Sigmoid colon (tissue), 6 donors: ENCODE measurements at regions not wholly inside any gene's neighbourhood (a gene's known extent, or its start where the extent isn't known, plus 50 kb on each side); places are given as distances from the start of the nearest gene placed in this dataset.

Experiments used
- DNase-seq: peaks from one replicate; pipeline ENCODE4 v3.0.0-alpha.2; 2019
- H3K27ac ChIP-seq, 4 donors: fragments of 200-600 bp; sonication (generic); one replicate each; pipeline ENCODE4 v1.5.1; 2016 to 2019; ENCODE audit warnings: mild to moderate bottlenecking in 1 of 4
- H3K27me3 ChIP-seq, 3 donors: fragments of 200-600 bp; sonication (generic); one replicate each; pipeline ENCODE4 v1.5.1; 2019; ENCODE audit warnings: mild to moderate bottlenecking in 1 of 3
- H3K36me3 ChIP-seq, 4 donors: fragments of 200-600 bp; sonication (generic); one replicate each; pipeline ENCODE4 v1.5.1; 2016 to 2019
- H3K4me1 ChIP-seq, 4 donors: fragments of 200-600 bp; sonication (generic); one replicate each; pipeline ENCODE4 v1.5.1; 2017 to 2019
- H3K4me3 ChIP-seq, 4 donors: fragments of 200-600 bp; sonication (generic); one replicate each; pipeline ENCODE4 v1.5.1; 2017 to 2019; ENCODE audit warnings: mild to moderate bottlenecking in 2 of 4, moderate library complexity in 1 of 4
- H3K9me3 ChIP-seq, 4 donors: fragments of 200-600 bp in 3 of 4; sonication (generic) in 3 of 4; one replicate each; pipeline versions ENCODE4 v1.5.1 to v1.6.1; 2013 to 2019
- EP300 ChIP-seq, 4 donors: sonication (generic); formaldehyde crosslinking; IDR thresholded peaks; one replicate each; pipeline ENCODE4 v1.6.1; 2017; ENCODE audit warnings: antibody characterized with exemption in 4 of 4
- POLR2A ChIP-seq, 2 donors: fragments of 450-650 bp; IDR thresholded peaks; one replicate each; pipeline ENCODE4 v1.6.1; 2016; ENCODE audit warnings: antibody characterized with exemption in 2 of 2, mild to moderate bottlenecking in 2 of 2, moderate library complexity in 2 of 2
- POLR2AphosphoS5 ChIP-seq, 4 donors: sonication (generic); formaldehyde crosslinking; IDR thresholded peaks; one replicate each; pipeline ENCODE4 v1.6.1; 2017; ENCODE audit warnings: antibody characterized with exemption in 4 of 4
- WGBS, 2 donors: extraction: QIAGEN DNeasy Blood & Tissue Kit; methylation state at CpG; one replicate each; pipeline ENCODE4 v1.1.7; 2013; 5-methylcytosine and 5-hydroxymethylcytosine counted together
- intact Hi-C: fragments of 100-400 bp; cut with DNase I; formaldehyde crosslinking; loops from one replicate; pipeline ENCODE4 v1.15.1; 2023
- TF ChIP-seq, protein P1 (sequence below), 4 experiments: fragments of 450-650 bp in 3 of 4; fragments of 200-600 bp in 1 of 4; IDR thresholded peaks; one replicate each; pipeline ENCODE4 v1.5.1; 2016 to 2019; ENCODE audit warnings: antibody characterized with exemption in 4 of 4, mild to moderate bottlenecking in 3 of 4, moderate library complexity in 2 of 4
- donor health status: healthy with polysubstance abuse.
- donor health status: healthy.

DNA sequence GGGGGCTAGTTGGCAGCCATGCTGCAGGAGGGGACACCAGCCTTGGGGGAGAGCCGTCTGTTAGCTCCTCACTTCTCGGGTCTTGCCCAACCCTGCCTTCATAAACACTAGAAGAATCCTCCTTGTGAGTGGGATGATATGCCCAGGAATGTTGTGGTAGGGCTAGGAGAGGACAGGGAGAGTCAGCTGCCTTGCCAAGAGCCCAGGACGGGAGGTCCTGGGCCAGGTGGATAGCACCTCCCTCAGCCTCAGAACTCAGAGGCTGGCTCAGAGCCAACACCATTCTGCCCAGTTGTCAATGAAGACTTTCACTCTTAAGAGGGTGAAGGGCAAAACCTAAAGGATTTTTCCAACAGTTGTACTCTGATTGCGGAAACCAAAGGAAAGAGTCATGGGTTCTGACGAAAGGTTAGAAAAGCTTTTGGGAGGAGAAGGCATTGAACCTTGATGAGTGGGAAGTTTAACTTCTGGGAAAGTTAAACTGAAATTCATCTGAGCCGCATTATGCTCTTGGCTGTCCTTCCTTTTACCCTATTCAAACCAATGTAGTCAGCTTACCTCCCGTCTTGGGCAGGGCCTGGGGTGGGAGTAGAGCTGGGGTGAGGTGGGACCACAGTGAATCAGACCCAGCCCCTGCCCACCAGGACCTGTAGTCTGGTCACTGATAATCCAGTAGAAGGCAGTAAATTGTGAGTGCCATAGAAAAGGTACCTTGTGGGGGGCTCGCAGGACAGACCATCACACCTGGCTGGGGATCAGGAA, 81.9 kb downstream of the FAM43A start:
- no peak overlapping the region for H3K4me3 ChIP-seq
- WGBS, 2 donors = 80 to 89% methylated on average over 8 of the region's 8 CpGs
- no peak for TF ChIP-seq POLR2AphosphoS5 (IDR thresholded peaks at IDR 0.05)
- TF ChIP-seq EP300 (IDR thresholded peaks at IDR 0.05) = no peak
- no peak for TF ChIP-seq POLR2A (IDR thresholded peaks at IDR 0.05)
- TF ChIP-seq, protein P1, sequence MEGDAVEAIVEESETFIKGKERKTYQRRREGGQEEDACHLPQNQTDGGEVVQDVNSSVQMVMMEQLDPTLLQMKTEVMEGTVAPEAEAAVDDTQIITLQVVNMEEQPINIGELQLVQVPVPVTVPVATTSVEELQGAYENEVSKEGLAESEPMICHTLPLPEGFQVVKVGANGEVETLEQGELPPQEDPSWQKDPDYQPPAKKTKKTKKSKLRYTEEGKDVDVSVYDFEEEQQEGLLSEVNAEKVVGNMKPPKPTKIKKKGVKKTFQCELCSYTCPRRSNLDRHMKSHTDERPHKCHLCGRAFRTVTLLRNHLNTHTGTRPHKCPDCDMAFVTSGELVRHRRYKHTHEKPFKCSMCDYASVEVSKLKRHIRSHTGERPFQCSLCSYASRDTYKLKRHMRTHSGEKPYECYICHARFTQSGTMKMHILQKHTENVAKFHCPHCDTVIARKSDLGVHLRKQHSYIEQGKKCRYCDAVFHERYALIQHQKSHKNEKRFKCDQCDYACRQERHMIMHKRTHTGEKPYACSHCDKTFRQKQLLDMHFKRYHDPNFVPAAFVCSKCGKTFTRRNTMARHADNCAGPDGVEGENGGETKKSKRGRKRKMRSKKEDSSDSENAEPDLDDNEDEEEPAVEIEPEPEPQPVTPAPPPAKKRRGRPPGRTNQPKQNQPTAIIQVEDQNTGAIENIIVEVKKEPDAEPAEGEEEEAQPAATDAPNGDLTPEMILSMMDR (IDR thresholded peaks at IDR 0.05) = no peak
- H3K4me1 ChIP-seq = peaks cover 0 to 14% (median 10%) of the 10 kb centered on the region in 4 donors
- H3K9me3 ChIP-seq = no peaks in the 10 kb centered on the region
- H3K27ac ChIP-seq = no peak overlapping the region
- no peak for DNase-seq
- intact Hi-C loops = loop anchor here (2.0 to 5.0 kb wide), 2 partner anchors 79 to 490 kb away; no protein-coding TSS in a partner anchor
- no peaks in the 10 kb centered on the region for H3K27me3 ChIP-seq
- no peaks in the 10 kb centered on the region for H3K36me3 ChIP-seq

DNA sequence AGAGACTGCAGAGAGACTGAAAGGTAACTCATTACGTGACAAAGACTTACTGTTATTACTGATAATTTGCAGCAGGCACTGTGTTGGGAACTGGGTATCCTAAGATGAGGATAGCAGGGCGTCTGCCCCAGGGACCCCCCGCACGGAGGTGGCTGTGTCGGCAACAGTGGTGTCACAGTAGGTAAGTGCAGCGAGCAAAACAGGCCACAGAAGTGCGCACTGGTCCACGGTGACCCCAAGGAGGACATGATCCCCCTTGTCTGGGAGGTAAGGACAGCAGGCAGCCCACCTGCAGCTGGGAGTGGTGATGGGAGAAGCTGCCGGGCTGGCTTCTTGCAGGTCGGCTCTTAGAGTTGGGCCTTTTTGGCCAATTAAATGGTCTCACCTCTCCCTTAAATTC, 82.9 kb downstream of the FAM43A start:
- no peaks in the 10 kb centered on the region for H3K27me3 ChIP-seq
- 86 to 90% methylated on average over 10 of the region's 10 CpGs for WGBS, 2 donors
- no peaks in the 10 kb centered on the region for H3K36me3 ChIP-seq
- H3K4me3 ChIP-seq = peak overlapping the region in 2 of 4 donors; percentile 41 to 43
- intact Hi-C loops = loop anchor here (2.0 to 5.0 kb wide), 2 partner anchors 80 to 489 kb away; no protein-coding TSS in a partner anchor
- DNase-seq = no peak
- peaks cover 0 to 14% (median 10%) of the 10 kb centered on the region in 4 donors for H3K4me1 ChIP-seq
- TF ChIP-seq POLR2AphosphoS5 (IDR thresholded peaks at IDR 0.05) = no peak
- TF ChIP-seq, protein P1 (IDR thresholded peaks at IDR 0.05) = peak in 1 of 4 experiments; percentile 12
- H3K9me3 ChIP-seq = no peaks in the 10 kb centered on the region
- H3K27ac ChIP-seq = peak overlapping the region in 3 of 4 donors; percentile 26 to 49 (median 33)

DNA sequence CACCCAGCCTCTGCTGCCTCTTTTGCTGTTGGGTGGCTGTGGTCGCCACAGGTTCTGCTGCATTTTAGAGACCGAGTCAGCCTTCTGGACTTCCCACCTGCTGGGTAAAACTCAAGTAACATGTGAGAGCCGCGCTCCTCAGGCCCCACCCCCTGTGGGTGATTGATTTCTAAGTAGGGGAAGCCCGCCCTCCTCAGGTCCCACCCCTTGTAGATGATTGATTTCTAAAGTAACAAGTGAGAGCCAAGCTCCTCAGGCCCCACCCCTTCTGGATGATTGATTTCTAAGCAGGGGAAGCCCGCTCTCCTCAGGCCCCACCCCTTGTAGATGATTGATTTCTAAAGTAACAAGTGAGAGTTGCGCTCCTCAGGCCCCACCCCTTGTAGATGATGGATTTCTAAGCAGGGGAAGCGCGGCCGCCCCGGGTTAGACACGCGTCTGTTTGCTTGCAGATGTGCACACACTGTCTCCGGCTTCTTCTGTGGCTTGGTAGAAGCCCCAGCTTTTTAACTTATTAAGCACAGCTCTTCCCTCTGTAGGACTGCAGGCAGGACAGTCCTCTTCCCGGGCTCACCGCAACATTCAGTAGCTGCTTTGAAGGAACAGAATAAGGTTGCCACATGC, 83.4 kb downstream of the FAM43A start:
- Histone ChIP-seq H3K4me3 (peak overlapping the region in 3 of 4 donors; percentile 33 to 43 (median 41)), H3K9me3 (no peaks in the 10 kb centered on the region), H3K36me3 (no peaks in the 10 kb centered on the region), H3K4me1 (peaks cover 0 to 14% (median 10%) of the 10 kb centered on the region in 4 donors), H3K27me3 (no peaks in the 10 kb centered on the region), H3K27ac (peak overlapping the region; percentile 47 to 60 (median 50))
- DNase-seq = peak; percentile 98
- peak in 3 of 4 donors; percentile 23 to 41 (median 39) for TF ChIP-seq POLR2AphosphoS5 (IDR thresholded peaks at IDR 0.05)
- TF ChIP-seq, protein P1 (IDR thresholded peaks at IDR 0.05) = no peak
- intact Hi-C loops = loop anchor here (2.0 to 5.0 kb wide), 2 partner anchors 80 to 488 kb away; no protein-coding TSS in a partner anchor
- 1 to 2% methylated on average over 16 of the region's 16 CpGs for WGBS, 2 donors

DNA sequence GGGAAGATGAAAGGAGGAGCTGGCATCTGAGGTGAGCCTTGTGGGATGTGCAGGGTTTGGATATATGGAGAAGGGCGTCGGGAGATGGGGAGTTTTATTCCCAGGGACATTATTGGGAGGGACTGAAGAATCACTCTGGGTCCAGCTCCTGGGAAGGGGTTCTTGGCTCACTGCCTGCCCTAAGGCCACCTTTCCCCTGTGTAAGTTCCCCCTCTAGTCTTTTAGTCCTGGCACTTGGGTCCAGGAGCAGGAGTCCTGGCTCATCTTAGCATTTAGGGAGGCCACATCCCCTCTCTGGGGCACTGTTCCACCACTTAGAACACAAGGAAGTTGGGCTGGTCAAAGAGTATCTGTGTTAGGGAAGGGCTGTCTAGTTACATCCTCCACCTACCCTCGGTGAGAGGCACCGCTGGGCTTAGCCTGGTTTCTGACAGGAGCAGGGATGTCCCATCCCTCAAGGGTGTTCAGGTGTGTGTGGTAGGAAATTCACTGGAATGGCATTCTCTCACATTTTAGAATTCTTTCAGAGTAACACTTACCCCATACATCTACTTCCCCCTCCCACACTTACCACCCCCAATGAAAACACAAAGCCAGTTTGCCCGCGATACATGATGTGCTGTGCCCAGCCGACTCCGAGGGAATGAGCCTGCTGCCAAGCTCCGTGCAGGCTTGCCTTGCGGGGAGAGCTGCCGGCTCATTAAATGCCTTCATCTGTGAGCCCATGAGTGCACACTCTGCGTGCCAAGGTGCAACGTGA, 86.7 kb downstream of the FAM43A start:
- Histone ChIP-seq H3K4me1 (peaks cover 0 to 14% (median 10%) of the 10 kb centered on the region in 4 donors), H3K9me3 (no peaks in the 10 kb centered on the region), H3K4me3 (no peak overlapping the region), H3K27ac (peak overlapping the region in 1 of 4 donors; percentile 36), H3K27me3 (no peaks in the 10 kb centered on the region), H3K36me3 (no peaks in the 10 kb centered on the region)
- TF ChIP-seq POLR2AphosphoS5 (IDR thresholded peaks at IDR 0.05) (no peak), POLR2A (IDR thresholded peaks at IDR 0.05) (no peak), EP300 (IDR thresholded peaks at IDR 0.05) (no peak)
- TF ChIP-seq, protein P1 (IDR thresholded peaks at IDR 0.05) = no peak
- DNase-seq = no peak
- 86 to 89% methylated on average over 13 of the region's 13 CpGs for WGBS, 2 donors
- intact Hi-C loops = loop anchor here (5.0 kb wide), 1 partner anchor 330 kb away; no protein-coding TSS in a partner anchor
